ENCODE measurements at regions not wholly inside any gene's neighbourhood (a gene's known extent, or its start where the extent isn't known, plus 50 kb on each side); places are given as distances from the start of the nearest gene placed in this dataset.

DNA sequence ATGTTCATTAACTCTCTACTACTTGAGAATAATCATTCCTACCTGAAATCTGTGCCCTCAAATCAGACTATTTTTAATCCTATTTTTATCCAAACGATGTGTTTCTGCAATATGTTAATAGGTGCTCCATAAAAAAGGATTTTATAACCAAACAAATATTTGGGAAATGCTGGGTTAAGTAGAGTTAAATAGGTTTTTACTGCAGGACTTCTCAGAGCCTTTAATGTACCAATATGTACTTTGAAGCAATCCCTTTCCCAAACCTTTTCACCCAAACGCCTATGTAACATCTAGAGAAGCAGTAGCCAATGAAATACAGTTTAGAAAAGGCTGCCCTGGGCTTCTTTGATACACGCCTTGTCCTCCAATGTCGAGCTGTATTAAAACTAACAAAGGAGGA is 182.5 kb downstream of the SP3 start:
- no peak for DNase-seq

DNA sequence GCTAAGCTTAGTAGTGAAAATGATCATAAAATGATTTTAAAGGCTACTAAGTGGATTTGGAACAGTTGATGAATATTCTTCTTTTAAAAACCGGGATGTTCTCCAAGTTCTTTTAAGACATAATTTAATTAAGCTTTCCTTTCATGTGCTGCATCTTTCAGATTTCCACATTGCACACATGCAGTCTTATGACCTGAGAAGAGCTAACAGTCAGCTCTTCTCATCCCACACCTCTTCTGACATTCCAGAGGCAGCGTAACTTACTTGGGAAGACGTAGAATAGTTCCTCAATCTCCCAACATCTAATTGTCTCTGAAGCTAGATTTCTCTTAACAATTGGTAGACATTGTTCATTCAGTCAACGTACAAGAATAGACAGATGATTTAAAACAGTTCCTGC is 181.8 kb downstream of the SP3 start:
- no peak for DNase-seq

DNA sequence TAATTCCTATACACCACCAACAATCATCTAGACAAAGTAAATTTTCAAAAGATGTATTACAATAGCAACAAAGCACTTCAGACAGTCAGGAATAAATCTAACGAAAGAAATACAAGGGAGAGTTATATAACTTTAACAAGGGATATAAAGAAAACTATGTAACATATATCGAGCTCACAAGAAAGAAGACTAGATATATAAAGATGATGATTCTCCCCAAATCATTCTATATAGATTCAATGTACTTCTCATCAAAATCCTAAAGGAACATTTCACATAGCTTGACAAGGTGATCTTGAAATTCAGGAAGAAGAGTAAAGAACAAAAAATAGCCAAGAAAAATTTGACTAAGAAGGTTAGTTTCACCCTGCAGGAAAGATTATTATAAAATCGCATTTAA is 179.4 kb downstream of the SP3 start:
- no peak for DNase-seq

DNA sequence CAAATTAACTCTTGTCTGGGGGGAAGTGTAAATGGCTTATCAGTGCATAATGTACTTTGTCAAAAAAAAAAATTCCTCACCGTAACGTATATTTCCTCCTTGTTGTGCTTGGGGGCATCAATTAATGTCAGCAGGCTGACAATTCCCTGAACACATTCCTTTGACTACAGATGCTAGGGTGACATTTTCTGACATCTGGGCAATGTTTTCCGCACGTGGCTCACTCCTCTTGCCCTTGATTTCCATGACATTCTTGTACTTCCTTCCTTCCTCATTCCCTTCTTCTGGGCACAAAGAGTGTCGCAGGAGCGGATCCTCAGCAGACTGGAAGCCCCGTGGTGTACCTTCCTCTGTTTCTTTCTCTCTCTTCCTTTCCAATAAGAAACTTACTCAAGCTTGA is 173.7 kb downstream of the SP3 start:
- no peak for DNase-seq

DNA sequence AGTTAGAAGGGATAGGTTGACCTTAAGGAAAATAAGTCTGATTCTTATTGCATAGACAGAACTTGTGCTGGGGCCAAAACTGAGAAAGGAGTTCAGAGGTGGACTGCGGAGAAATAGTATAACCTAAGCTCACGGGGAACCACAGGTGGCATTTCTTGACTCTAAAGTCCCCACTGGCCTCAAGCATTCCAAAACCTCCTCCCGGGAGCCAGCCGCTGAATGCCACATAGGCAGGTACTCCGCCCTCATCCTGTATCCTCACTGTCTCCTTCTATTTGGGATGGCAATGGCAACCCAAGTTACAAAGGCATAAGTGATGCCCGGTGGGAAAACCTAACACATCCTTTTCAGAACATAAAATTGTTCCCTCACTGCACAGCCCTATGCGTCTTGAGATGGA is 173.0 kb downstream of the SP3 start:
- no peak for DNase-seq

DNA sequence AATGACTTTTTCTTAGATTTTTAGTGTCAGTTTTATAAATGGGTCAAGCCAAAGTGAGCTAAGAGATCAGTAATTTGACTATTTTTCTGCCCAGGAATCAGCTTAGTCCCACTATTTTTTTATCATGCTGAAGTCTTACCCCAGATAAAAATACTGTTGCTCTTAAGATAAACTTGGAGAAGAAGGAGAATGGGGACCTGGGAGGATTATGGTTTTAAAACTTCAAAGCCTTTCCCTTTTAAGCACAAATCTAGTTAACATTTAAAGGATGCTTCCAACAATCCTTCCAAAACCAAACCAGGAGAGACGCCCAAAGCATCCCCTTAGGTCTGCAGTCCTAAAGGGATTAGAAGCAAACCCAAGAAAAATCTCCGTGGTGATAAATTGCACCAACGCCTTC is 172.4 kb downstream of the SP3 start:
- no peak for DNase-seq

DNA sequence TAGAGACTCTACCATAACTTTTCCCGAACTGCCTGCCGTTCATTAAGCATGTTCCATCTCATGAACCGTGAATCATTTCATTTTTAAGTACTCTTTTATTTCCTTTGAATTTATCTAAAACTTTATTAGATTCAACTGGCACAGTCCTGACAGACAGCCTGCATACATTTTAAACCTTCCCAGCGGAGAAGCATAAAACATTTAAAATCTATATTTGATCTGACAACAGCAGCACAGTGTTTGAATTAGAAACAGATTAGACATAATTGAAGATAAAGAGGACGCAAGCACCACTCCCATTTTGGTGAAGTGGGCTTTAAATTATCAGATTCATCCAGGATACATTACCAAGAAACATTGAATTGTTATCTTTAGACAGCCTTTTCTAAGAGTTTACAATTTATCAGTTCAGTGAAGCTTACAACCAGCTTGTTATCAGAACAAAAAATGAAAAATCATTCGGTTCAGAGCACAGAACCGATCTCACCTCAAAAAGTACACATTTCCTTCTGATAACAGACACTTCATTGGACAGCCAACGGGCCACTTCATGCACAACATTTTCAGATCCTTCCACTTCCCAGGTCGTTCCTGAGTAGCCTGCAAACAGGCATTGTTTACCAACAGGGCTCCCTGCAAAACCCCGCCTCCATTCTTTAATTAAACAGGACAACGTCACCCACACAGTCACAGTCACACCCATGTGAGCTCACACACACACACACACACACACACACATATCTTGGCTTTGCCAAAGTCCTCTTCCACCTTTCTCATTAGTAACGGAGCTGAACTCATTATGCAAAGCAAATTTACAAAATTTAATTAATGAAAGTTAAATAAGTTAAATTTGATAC is 171.2 kb downstream of the SP3 start:
- no peak for DNase-seq

DNA sequence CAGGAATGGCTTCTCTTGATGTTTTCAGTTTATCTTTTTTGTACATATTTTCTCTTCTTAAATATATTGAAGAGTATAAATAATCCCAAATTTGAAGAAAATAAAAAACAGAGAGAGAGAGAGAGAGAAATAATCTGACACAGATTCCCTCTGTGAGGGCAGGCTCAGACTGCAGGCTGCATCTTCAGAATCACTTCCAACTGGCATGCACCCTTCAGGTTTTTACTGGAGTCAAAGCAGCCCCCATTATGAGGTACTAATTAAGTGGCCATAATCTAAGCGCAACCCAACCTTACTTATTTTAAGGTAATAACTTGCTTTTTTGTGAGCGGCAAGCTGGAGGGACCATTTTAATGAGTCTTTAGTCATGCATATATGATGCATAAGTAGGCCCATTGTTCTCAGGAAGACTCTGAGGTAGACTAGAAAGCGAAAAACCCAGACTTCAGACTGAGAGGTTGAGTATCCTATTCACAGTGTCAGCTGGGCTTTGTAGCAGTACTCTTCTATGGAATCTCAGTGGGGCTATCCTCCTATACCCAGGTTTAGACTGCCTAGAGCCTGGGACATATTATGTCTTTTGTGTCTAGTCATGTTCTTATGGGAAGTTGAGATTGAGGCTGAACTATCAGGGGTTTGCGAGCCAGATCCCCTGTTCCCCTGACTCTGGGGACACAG is 167.4 kb downstream of the SP3 start:
- DNase-seq: no peak

DNA sequence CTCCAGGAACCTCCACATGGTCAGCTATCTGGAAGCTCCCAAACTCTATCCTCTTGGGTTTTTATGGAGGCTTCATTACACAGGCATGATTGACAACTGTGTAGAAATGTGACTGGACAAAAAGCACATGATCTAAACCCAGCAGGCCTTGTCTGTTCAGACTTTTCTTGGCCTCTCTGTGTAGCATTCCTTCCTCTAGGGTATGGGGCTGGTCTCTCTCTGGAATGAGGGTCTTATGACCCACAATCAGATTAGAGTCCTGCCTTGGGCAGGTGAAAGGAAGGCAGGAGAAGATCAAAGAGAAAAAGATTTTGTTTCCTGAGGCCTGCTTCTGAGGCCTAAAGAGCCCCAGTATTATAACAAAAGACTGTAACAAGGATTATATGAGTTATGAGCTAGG is 162.7 kb downstream of the SP3 start:
- no peak for DNase-seq

DNA sequence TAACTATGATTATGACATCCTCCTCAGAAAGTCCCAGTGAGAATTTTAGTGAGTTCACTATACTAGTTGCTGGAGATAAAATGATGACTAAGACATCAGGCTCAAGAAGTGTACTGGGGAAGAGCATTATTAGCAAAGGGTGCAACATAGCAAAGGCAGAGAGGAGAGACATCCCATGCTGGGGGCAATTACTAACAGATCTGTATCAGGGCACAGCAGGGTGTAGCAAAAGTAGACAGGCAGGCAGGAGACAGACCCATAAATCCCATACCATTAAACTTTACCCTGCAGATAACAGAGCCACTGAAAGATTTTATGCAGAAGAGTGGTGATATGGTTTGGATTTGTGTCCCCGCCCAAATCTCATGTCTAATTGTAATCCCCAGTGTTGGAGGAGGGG is 161.7 kb downstream of the SP3 start:
- DNase-seq: no peak

DNA sequence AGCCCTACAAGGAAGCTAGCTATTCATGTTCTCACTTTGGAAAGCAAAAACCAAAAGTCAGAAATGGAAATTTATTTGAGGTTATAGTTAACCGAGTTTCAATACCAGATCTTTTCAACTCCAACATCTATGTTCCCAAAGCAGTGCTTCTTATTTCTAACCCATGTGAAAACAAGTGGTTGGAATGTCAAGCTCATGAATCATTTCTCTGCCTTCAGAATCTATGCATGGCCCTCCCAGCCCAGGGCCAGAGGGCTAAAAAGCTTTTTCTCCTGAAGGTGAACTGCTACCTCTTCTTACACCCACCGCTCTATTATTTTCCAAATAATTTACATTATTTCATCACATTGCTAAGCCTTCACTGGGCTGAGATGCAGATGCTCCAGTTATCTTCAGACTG is 158.4 kb downstream of the SP3 start:
- no peak for DNase-seq

DNA sequence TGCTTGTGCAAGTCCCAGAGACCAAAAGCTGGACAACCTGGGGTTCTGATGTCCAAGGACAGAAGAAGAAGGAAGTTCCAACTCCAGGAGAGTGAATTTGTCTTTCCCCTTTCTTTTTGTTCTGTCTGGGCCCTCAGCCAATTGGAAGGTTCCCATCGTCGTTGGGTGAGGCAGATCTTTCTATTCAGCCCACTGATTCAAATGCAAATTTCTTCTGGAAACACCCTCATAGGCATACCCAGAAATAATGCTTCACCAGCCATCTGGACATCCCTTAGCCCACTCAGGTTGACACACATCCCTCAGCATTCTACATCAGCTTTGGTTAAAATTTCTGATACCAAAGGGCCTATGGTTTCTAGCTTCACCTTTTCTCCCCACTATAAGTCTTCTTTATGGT is 156.5 kb downstream of the SP3 start:
- no peak for DNase-seq

DNA sequence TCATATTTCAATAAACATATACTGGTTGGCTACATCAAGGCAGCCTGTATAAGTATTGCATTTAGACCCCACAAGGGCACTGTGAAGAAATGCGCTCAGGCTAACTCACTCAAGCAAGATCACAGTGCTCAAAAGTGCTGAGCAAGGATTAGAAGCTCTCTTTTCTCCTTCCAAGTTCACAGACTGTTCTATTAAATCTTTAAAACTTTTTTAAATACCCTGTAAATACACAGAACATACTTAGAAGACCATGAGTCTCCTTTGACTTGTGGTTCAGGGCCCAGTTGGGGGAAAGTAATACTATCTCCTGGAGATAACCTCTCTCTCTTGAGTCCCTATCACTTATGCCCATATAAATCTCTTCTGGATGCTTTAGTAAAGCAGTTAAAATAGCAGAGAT is 152.9 kb downstream of the SP3 start:
- DNase-seq: no peak

DNA sequence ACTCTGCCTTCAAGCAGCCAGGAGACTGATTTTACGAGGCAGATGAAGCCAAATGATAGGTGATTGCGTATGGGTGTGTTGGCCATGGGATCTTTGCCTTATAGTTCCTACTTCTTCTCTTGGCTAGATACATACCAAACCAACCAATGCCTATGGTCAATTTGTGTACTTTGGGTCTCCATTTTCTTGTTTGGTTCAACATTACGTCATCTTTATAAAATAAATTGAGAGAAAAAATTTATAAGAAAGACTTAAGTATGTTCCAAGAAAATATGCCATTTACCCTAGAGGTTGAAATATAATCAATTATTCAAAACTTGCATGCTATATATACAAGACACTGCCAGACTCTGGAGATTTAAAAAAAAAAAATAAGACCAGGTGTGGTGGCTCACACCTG is 150.9 kb downstream of the SP3 start:
- DNase-seq: no peak

DNA sequence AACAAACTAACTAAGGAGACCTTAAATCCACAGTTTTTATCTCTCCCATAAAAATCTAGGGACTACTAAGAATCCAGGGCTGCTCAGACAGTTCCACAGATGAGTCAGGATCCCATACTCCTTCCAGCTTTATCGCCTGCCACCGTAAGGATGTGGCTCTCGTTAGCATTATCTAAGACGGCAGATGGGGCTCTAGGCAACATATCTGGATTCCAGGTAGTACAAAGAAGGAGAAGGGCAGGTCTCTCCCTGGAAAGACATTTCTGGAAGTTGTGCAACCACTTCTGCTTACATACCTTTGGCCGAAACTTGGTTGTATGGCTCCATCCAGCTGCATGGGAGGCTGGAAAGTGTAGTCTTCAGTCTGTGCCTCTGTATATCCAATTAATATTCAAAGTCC is 149.4 kb downstream of the SP3 start:
- DNase-seq: no peak

DNA sequence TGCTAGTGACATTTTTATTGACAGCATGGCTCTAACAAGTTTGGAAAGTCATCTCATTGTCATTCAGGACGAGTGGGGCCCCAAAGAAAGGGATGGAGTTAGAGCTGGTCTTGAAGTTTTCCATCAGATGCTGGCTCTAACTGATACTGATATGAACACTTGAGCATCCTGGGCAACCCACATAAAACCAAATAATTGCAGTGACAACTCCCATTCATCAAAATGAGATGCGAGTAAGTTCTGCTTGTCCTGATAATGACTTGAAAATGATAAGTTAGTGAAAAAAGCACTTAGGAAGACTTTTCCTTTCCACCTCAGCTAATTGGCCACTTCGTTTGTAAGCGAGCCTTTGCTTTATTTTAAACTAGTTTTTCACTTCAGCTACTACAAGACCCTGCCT is 147.6 kb downstream of the SP3 start:
- DNase-seq: no peak

DNA sequence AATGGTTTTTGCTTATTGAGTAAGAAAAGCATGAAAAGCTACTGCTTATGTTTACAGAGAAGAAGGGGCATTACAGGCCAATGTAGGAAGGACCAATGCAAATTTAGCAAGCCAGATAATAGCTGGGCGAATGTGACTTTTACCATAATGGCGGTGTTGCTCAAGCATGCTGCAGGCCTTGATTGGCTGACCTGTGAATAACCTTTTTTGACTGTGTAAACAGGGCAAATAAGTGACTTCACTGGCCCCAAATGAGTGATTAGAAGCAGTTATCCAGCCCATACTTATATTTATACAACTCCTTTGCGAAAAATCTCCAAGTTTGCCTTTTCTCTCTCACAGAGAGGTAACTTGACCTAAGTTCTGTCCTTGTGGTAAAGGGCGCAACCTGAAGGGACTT is 146.9 kb downstream of the SP3 start:
- DNase-seq: no peak

DNA sequence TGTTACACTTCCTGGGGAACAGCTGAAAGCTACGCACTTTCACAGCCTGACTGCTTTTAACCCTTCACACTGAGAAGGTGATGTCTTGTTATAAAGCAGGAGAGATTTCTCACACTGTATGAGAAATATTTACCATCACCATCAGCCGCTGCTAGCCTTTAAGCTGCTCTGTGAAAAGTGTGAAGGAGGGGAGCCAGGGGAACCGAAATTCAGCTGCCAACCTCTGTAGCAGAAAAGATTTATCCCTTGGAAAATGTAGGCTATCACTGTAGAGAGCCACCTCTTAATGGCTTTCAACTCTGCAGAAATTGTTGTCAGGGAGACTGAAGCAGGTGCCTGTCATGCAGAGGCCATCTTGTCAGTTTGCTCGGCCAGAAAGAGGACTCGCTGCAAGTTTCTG is 145.3 kb downstream of the SP3 start:
- no peak for DNase-seq

DNA sequence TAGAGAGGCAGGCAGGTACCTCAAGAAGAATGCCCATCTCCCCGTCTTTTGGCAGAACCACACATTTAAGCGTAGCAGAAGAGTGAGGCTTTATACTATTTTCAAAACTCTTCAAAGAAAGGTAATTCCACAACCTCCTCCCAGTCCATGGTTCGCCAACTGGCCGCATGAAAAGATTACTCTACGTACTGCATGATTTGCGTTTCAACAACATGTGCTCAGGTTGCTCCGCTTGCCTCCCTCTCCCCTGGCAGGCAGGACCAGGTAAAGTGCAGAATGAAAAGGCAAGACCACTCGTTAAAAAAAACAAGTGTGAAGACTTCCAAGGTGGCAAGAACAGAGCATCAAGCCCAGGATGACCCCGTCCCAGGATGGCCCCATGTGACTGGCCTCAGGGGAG is 143.7 kb downstream of the SP3 start:
- no peak for DNase-seq

DNA sequence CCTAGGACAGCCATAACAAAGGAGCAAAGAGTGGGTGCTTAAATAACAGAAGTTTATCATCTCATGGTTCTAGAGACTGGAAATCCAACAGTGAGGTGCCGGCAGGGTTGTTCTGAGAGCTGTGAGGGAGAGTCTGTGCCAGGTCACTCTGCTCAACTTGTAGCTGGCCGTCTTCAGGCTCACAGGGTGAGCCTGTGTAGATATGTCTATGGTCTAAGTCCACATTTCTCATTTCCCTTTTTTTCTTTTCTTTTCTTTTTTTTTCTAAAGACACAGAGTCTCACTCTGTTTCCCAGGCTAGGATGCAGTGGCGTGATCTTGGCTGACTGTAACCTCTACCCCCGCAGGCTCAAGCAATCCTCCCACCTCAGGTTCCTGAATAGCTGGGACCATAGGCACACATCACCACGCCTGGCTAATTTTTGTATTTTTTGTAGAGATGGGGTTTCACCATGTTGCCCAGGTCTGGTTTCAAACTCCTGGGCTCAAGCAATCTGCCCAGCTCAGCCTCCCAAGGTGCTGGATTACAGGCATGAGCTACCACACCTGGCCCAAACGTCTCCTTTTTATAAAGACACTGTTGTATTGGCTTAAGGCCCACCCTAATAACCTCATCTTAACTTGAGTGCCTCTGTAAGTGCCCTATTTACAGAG is 142.2 kb downstream of the SP3 start:
- DNase-seq: no peak

DNA sequence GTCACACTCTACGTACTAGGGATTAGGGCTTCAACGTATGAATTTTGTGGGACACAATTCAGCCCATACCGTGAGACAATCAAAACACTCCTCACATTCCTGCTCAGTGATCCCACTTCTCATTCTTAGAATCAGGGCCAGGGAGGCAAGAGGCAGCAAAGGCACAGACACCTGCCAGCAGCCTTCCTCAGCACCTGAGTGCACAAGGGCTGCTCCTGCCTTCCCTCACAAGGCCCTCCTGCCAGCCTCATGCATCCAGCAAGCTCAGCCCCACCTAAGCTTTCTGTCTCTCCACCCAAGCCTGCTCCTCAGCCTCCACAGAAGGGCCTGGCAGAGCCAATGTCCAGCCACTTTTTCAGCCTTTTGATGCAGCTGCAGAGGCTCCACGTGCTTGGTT is 141.6 kb downstream of the SP3 start:
- no peak for DNase-seq

DNA sequence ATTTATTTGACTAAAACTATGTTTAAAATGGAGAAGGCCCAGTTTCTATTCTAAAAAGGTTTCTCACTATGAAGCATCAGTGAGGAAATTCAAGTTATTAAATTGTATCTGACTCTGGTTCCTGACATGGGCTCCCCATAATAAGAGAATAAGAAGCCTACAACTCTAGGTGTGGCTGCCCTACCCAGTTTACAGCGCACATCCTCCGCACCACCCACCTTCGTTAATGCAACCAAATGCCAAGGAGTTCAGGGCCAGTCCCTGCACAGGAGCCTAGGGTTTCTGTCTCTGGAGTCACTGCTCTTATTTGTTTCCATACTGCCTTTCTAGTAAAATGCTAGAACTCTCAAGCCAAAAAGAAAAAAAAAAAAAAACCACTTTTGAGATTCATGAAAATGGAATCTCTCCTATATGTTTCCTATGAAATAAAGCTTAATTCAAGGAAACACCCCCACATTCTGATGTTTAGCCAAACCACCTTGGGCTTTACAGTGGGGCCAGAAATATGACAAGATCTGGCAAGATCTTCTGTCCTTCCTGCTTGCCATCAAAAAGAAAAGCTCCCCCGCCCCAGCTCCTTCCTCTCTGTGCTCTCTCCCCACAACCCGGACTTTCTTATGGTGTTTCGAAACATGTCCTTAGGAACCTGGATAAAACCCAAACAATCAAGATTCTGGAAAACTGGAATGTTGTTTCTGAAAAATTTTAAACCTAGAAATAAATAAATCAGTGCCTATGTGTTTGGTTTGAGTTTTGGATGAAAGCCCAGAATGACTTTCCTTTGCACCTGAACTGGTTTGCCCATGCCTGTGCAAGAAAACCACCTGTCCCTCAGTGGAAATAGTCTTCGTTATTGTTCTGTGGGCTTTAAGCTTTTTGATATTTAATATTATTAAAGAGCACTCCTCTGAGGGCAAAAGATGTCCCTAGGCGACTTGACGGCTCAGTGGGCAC is 136.7 kb downstream of the SP3 start:
- DNase-seq: no peak

DNA sequence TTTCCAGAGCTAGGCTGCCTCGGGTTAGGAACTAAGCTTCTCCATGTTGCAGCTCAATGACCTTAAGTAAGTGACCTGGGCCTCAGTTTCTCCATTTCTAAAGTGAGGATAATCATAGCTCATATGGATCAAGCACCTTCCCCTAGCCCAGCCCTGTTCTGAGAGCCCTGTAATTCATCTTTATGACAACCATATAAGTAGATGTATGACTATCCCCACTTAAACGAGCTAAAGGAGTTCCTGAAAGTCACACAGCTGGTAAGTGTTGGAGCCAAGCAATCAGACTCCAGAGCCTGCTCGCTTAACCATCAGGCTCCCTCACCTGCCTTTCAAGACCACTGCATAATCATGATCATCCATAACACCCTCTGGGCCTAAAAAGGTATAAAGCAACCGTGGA is 135.4 kb downstream of the SP3 start:
- no peak for DNase-seq
